H1 (cell line): ENCODE measurements at regions not wholly inside any gene's neighbourhood (a gene's known extent, or its start where the extent isn't known, plus 50 kb on each side); places are given as distances from the start of the nearest gene placed in this dataset.

Source experiments
- CTCF ChIA-PET: fragments of 300-600 bp; sonication (Branson Sonifier 250); formaldehyde crosslinking; loops from one replicate; lab custom pipeline; 2021; ENCODE audit not compliant: partially characterized antibody; lab: Charles Lee
- POLR2A ChIA-PET: fragments of 300-600 bp; sonication (Branson Sonifier 250); formaldehyde crosslinking; loops from one replicate; lab custom pipeline; 2021; ENCODE audit warnings: inconsistent platforms; ENCODE audit not compliant: partially characterized antibody; lab: Charles Lee
- DNase-seq, 2 experiments: peaks; one replicate each; pipeline versions ENCODE4 v3.0.0 to v3.0.0-alpha.2; 2010 to 2022; ENCODE audit warnings: low spot score in 2 of 2, low read depth in 1 of 2, mixed read lengths in 1 of 2
- FAIRE-seq: peaks from 2 replicates; lab custom pipeline; 2011; peaks lifted over from hg19 to GRCh38; lab: Jason Lieb, UNC
- H2AFZ ChIP-seq: 2 replicates; pipeline ENCODE4 v1.8.1; 2012; ENCODE audit warnings: low read length, inconsistent platforms
- H2AK5ac ChIP-seq: 2 replicates; pipeline ENCODE4 v1.6.1; 2013; ENCODE audit warnings: low read depth, low read length
- H2BK120ac ChIP-seq: replicated peaks from 2 replicates; pipeline ENCODE3; 2013; ENCODE audit warnings: low read depth, low read length, inconsistent platforms
- H2BK12ac ChIP-seq: 2 replicates; pipeline ENCODE4 v1.6.1; 2013; ENCODE audit warnings: low read depth, low read length
- H2BK15ac ChIP-seq: 2 replicates; pipeline ENCODE4 v1.6.1; 2013; ENCODE audit warnings: low read length
- H2BK20ac ChIP-seq: 2 replicates; pipeline ENCODE4 v1.6.1; 2013; ENCODE audit warnings: low read length
- H2BK5ac ChIP-seq: 2 replicates; pipeline ENCODE4 v1.6.1; 2013; ENCODE audit warnings: low read depth, low read length
- H3K14ac ChIP-seq: 2 replicates; pipeline ENCODE4 v1.6.1; 2013; ENCODE audit warnings: inconsistent platforms; ENCODE audit not compliant: insufficient read length
- H3K18ac ChIP-seq: 2 replicates; pipeline ENCODE4 v1.6.1; 2013; ENCODE audit warnings: low read length; ENCODE audit errors: extremely low read depth
- H3K23ac ChIP-seq: 2 replicates; pipeline ENCODE4 v1.6.1; 2013; ENCODE audit warnings: inconsistent platforms; ENCODE audit not compliant: insufficient read length
- H3K23me2 ChIP-seq: 2 replicates; pipeline ENCODE4 v1.6.1; 2013; ENCODE audit warnings: low read depth, low read length
- H3K27ac ChIP-seq: 2 replicates; pipeline ENCODE4 v1.6.1; 2011; ENCODE audit warnings: low read depth, low read length, inconsistent platforms
- H3K27me3 ChIP-seq, 4 experiments: replicated peaks in 1 of 4; 1 replicate in 1 of 4; 2 replicates in 3 of 4; pipeline versions ENCODE4 v1.6.1 to v1.8.1; 2011 to 2013; ENCODE audit warnings: low read length in 3 of 4, mild to moderate bottlenecking in 3 of 4, inconsistent platforms in 2 of 4, mixed read lengths in 2 of 4, moderate library complexity in 1 of 4; ENCODE audit not compliant: control insufficient read depth in 3 of 4, insufficient read depth in 3 of 4; ENCODE audit errors: extremely low read depth in 1 of 4
- H3K36me3 ChIP-seq, 4 experiments: 2 replicates each; pipeline versions ENCODE4 v1.6.1 to v1.8.1; 2011 to 2013; ENCODE audit warnings: mild to moderate bottlenecking in 4 of 4, low read length in 3 of 4, moderate library complexity in 2 of 4, control low read depth in 1 of 4, inconsistent platforms in 1 of 4; ENCODE audit not compliant: insufficient read depth in 4 of 4, control insufficient read depth in 2 of 4
- H3K4ac ChIP-seq: replicated peaks from 2 replicates; pipeline ENCODE3; 2013; ENCODE audit warnings: low read length, low read depth, mixed read lengths, inconsistent platforms; ENCODE audit not compliant: insufficient read length
- H3K4me1 ChIP-seq, 4 experiments: replicated peaks in 1 of 4; 1 replicate in 1 of 4; 2 replicates in 3 of 4; pipeline versions ENCODE4 v1.6.1 to v1.8.1; 2011 to 2013; ENCODE audit warnings: low read length in 3 of 4, inconsistent platforms in 2 of 4, mixed read lengths in 1 of 4; ENCODE audit not compliant: insufficient read depth in 4 of 4, control insufficient read depth in 3 of 4
- H3K4me2 ChIP-seq, 2 experiments: 2 replicates each; pipeline versions ENCODE4 v1.6.1 to v1.8.1; 2011 to 2013; ENCODE audit warnings: low read depth in 2 of 2, low read length in 2 of 2, control low read depth in 1 of 2, inconsistent platforms in 1 of 2, mild to moderate bottlenecking in 1 of 2; ENCODE audit not compliant: insufficient read depth in 1 of 2
- H3K4me3 ChIP-seq, 4 experiments: fragments of 200-600, 300-600 bp in 1 of 4; sonication (generic), shearing (Covaris generic), sonication (Bioruptor Twin) in 1 of 4; 2 replicates each; pipeline versions ENCODE4 v1.5.1 to v1.8.1; 2011 to 2016; ENCODE audit warnings: low read length in 4 of 4, low read depth in 3 of 4, control low read depth in 2 of 4, inconsistent platforms in 2 of 4, mild to moderate bottlenecking in 2 of 4, mixed read lengths in 1 of 4, moderate library complexity in 1 of 4; ENCODE audit not compliant: insufficient read depth in 2 of 4; ENCODE audit errors: extremely low read depth in 1 of 4
- H3K56ac ChIP-seq: replicated peaks from 2 replicates; pipeline ENCODE3; 2013; ENCODE audit warnings: low read depth, mild to moderate bottlenecking, mixed read lengths, low read length, inconsistent platforms; ENCODE audit not compliant: insufficient read length
- H3K79me1 ChIP-seq: 2 replicates; pipeline ENCODE4 v1.6.1; 2013; ENCODE audit warnings: low read depth, low read length, control low read depth
- H3K79me2 ChIP-seq, 2 experiments: 2 replicates each; pipeline versions ENCODE4 v1.6.1 to v1.8.1; 2012 to 2013; ENCODE audit warnings: low read length in 2 of 2, mild to moderate bottlenecking in 2 of 2, inconsistent platforms in 1 of 2; ENCODE audit not compliant: insufficient read depth in 2 of 2, control insufficient read depth in 1 of 2
- H3K9ac ChIP-seq, 4 experiments: replicated peaks in 1 of 4; 1 replicate in 1 of 4; 2 replicates in 3 of 4; pipeline versions ENCODE4 v1.6.1 to v1.8.1; 2011 to 2013; ENCODE audit warnings: low read depth in 3 of 4, low read length in 3 of 4, control low read depth in 2 of 4, mild to moderate bottlenecking in 2 of 4, moderate library complexity in 2 of 4, inconsistent platforms in 1 of 4; ENCODE audit errors: extremely low read depth in 1 of 4
- H3K9me3 ChIP-seq, 2 experiments: 2 replicates each; pipeline versions ENCODE4 v1.6.1 to v1.8.1; 2012 to 2013; ENCODE audit warnings: mild to moderate bottlenecking in 2 of 2, moderate library complexity in 2 of 2, control low read depth in 1 of 2, inconsistent platforms in 1 of 2, low read depth in 1 of 2, low read length in 1 of 2, mixed read lengths in 1 of 2; ENCODE audit not compliant: insufficient read depth in 2 of 2
- H4K20me1 ChIP-seq, 2 experiments: replicated peaks in 1 of 2; 2 replicates each; pipeline versions ENCODE3 to v1.8.1; 2011 to 2013; ENCODE audit warnings: inconsistent platforms in 2 of 2, low read length in 2 of 2, mild to moderate bottlenecking in 1 of 2; ENCODE audit not compliant: insufficient read depth in 2 of 2, control insufficient read depth in 1 of 2
- H4K5ac ChIP-seq: 2 replicates; pipeline ENCODE4 v1.6.1; 2013; ENCODE audit warnings: low read length, low read depth, mixed read lengths, inconsistent platforms; ENCODE audit not compliant: insufficient read length
- H4K8ac ChIP-seq: 2 replicates; pipeline ENCODE4 v1.8.0; 2013; ENCODE audit warnings: mild to moderate bottlenecking, moderate library complexity, low read length, inconsistent platforms; ENCODE audit not compliant: insufficient read depth; ENCODE audit errors: extremely low read depth
- H4K91ac ChIP-seq: replicated peaks from 2 replicates; pipeline ENCODE3; 2013; ENCODE audit warnings: low read length, mixed read lengths, inconsistent platforms; ENCODE audit not compliant: insufficient read length
- RXRA ChIP-seq: IDR thresholded peaks from 2 replicates; pipeline ENCODE4 v1.6.1; 2011; ENCODE audit warnings: low read depth, mild to moderate bottlenecking, low read length, moderate library complexity; ENCODE audit not compliant: insufficient read depth
- WGBS, 2 experiments: shearing (Covaris generic) in 1 of 2; methylation state at CpG; one replicate each; pipeline versions ENCODE4 v1.1.6 to v1.1.7; 2013 to 2015; ENCODE audit warnings: low lambda C conversion rate in 2 of 2, mixed read lengths in 2 of 2, inconsistent platforms in 1 of 2, low coverage in 1 of 2, missing lambda C conversion rate in 1 of 2; ENCODE audit not compliant: insufficient replicate concordance in 2 of 2, insufficient coverage in 1 of 2, insufficient read length in 1 of 2; ENCODE audit errors: extremely low coverage in 1 of 2, missing lambda C conversion rate in 1 of 2; 5-methylcytosine and 5-hydroxymethylcytosine counted together

GRCh38 chr1:219825355-219825754 is 103.0 kb downstream of the SLC30A10 start:
- Histone ChIP-seq H3K9me3 (no peaks in the 10 kb centered on the region), H2BK120ac (no peak overlapping the region), H3K56ac (peak overlapping the region; percentile 60), H3K14ac (no peak overlapping the region), H3K36me3 (no peaks in the 10 kb centered on the region), H3K27ac (no peak overlapping the region), H4K5ac (peak overlapping the region; percentile 17), H3K9ac (no peak overlapping the region), H3K4me1 (peaks cover 3 to 6% (median 5%) of the 10 kb centered on the region in 4 experiments; a peak in 4 of 7 replicates), H3K79me1 (no peaks in the 10 kb centered on the region), H2BK12ac (no peak overlapping the region), H3K23me2 (no peaks in the 10 kb centered on the region), H2BK5ac (no peak overlapping the region), H2BK15ac (no peak overlapping the region), H3K27me3 (no peaks in the 10 kb centered on the region), H4K91ac (peak overlapping the region; percentile 58), H2BK20ac (no peak overlapping the region), H4K20me1 (no peaks in the 10 kb centered on the region), H4K8ac (no peak overlapping the region), H3K79me2 (no peaks in the 10 kb centered on the region), H3K23ac (no peak overlapping the region), H3K18ac (no peak overlapping the region; the same call in 1 of the 2 replicates), H3K4me3 (no peak overlapping the region), H3K4me2 (no peak overlapping the region; a peak in 1 of 4 replicates), H3K4ac (no peak overlapping the region), H2AFZ (no peak overlapping the region), H2AK5ac (no peak overlapping the region)
- TF ChIP-seq RXRA = no peak
- WGBS, 2 experiments = 89% methylated on average over 2 of the region's 2 CpGs; no CpG with 5 or more reads in 1 of the 2 experiments
- DNase-seq (no peak), FAIRE-seq (no peak)
- CTCF ChIA-PET = interaction anchor here (0.8 to 5.8 kb wide), 4 partner anchors 13 to 621 kb away, joined by 3 to 36 read pairs (median 4); no protein-coding TSS in a partner anchor
- POLR2A ChIA-PET = interaction anchor here (1.4 kb wide), 1 partner anchor 9 kb away, joined by 8 read pairs; no protein-coding TSS in a partner anchor
